Naive thymus-derived CD4-positive, alpha-beta T cell (primary cell): ENCODE measurements at regions not wholly inside any gene's neighbourhood (a gene's known extent, or its start where the extent isn't known, plus 50 kb on each side); places are given as distances from the start of the nearest gene placed in this dataset.
"Not testable (repeated sequence)": the region's sequence is repeated elsewhere in the genome, so short reads cannot be mapped to it uniquely, and the experiment has no call there.

Experiments
- ATAC-seq: fragments of 150-1000 bp; cut with Tn5 transposase; 2 replicates; pipeline ENCODE4 v1.10.0; 2021; ENCODE audit warnings: mild to moderate bottlenecking, moderate library complexity
- CTCF ChIA-PET: fragments of 350-600 bp; sonication (Branson Sonifier 250); formaldehyde crosslinking; loops from one replicate; lab custom pipeline; 2021; ENCODE audit warnings: antibody characterized with exemption; lab: Charles Lee
- POLR2A ChIA-PET: fragments of 350-600 bp; sonication (Branson Sonifier 250); formaldehyde crosslinking; loops from one replicate; lab custom pipeline; 2021; ENCODE audit warnings: antibody characterized with exemption, inconsistent platforms; lab: Charles Lee
- DNase-seq, 9 donors: peaks; one replicate each; pipeline versions ENCODE4 v3.0.0 to v3.0.0-alpha.2; 2020 to 2022; ENCODE audit warnings: mixed read lengths in 1 of 9
- H3K27ac ChIP-seq: one replicate; pipeline ENCODE4 v1.7.0; 2013; ENCODE audit warnings: mild to moderate bottlenecking, low read depth, low read length, moderate library complexity
- H3K27me3 ChIP-seq, 2 donors: one replicate each; pipeline ENCODE4 v1.7.0; 2013; ENCODE audit warnings: low read length in 2 of 2, mild to moderate bottlenecking in 2 of 2, moderate library complexity in 2 of 2; ENCODE audit not compliant: control insufficient read depth in 2 of 2, insufficient read depth in 2 of 2
- H3K36me3 ChIP-seq, 3 experiments: 1 replicate in 2 of 3; 2 replicates in 1 of 3; pipeline ENCODE4 v1.7.0; 2013; ENCODE audit warnings: low read length in 3 of 3, mild to moderate bottlenecking in 3 of 3, moderate library complexity in 1 of 3; ENCODE audit not compliant: insufficient read depth in 3 of 3, control insufficient read depth in 2 of 3
- H3K4me1 ChIP-seq, 2 donors: one replicate each; pipeline ENCODE4 v1.7.0; 2013; ENCODE audit warnings: low read length in 2 of 2, mild to moderate bottlenecking in 2 of 2, moderate library complexity in 1 of 2; ENCODE audit not compliant: control insufficient read depth in 2 of 2, insufficient read depth in 2 of 2
- H3K4me3 ChIP-seq: 2 replicates; pipeline ENCODE4 v1.7.0; 2013; ENCODE audit warnings: mild to moderate bottlenecking, low read length
- H3K9me3 ChIP-seq, 3 experiments: 1 replicate in 2 of 3; 2 replicates in 1 of 3; pipeline ENCODE4 v1.7.0; 2013; ENCODE audit warnings: low read length in 3 of 3; ENCODE audit not compliant: control insufficient read depth in 2 of 3
- H3K27ac Mint-ChIP-seq, 9 donors: one replicate each; pipeline ENCODE4 v1.8.0; 2020 to 2022; ENCODE audit warnings: mixed read lengths in 9 of 9, mild to moderate bottlenecking in 8 of 9, moderate library complexity in 5 of 9, inconsistent platforms in 2 of 9
- H3K27me3 Mint-ChIP-seq, 5 donors: one replicate each; pipeline ENCODE4 v1.8.0; 2021 to 2022; ENCODE audit warnings: mixed read lengths in 5 of 5, mild to moderate bottlenecking in 1 of 5
- H3K36me3 Mint-ChIP-seq, 5 donors: one replicate each; pipeline ENCODE4 v1.8.0; 2020 to 2022; ENCODE audit warnings: mixed read lengths in 5 of 5, mild to moderate bottlenecking in 3 of 5, inconsistent platforms in 1 of 5
- H3K4me1 Mint-ChIP-seq, 7 donors: one replicate each; pipeline ENCODE4 v1.8.0; 2020 to 2022; ENCODE audit warnings: mixed read lengths in 7 of 7, mild to moderate bottlenecking in 3 of 7, inconsistent platforms in 1 of 7
- H3K4me3 Mint-ChIP-seq, 10 donors: one replicate each; pipeline ENCODE4 v1.8.0; 2020 to 2022; ENCODE audit warnings: mild to moderate bottlenecking in 10 of 10, mixed read lengths in 10 of 10, moderate library complexity in 6 of 10, inconsistent platforms in 2 of 10
- H3K9me3 Mint-ChIP-seq, 11 donors: one replicate each; pipeline ENCODE4 v1.8.0; 2020 to 2022; ENCODE audit warnings: mixed read lengths in 11 of 11, mild to moderate bottlenecking in 4 of 11, inconsistent platforms in 1 of 11, moderate library complexity in 1 of 11
- intact Hi-C, 2 donors: fragments of 100-400 bp; cut with micrococcal nuclease; formaldehyde crosslinking; loops; one replicate each; pipeline ENCODE4 v1.15.1; 2023

GRCh38 chr1:91189096-91189495 lies 167.3 kb upstream of the ZNF644 start:
- Mint-ChIP-seq H3K27ac (no peak overlapping the region), H3K9me3 (peaks cover 2 to 25% (median 13%) of the 10 kb centered on the region in 11 donors), H3K27me3 (peaks cover 0 to 34% (median 29%) of the 10 kb centered on the region in 5 donors), H3K4me3 (no peak overlapping the region), H3K36me3 (peaks cover 0 to 12% (median 0%) of the 10 kb centered on the region in 5 donors), H3K4me1 (no peaks in the 10 kb centered on the region)
- ChIA-PET CTCF (no interaction called here), POLR2A (no interaction called here)
- H3K4me3 ChIP-seq, result no peak overlapping the region
- no peak for ATAC-seq
- intact Hi-C loops, result no loop called here
- no peaks in the 10 kb centered on the region for H3K4me1 ChIP-seq
- H3K27ac ChIP-seq, result no peak overlapping the region
- H3K27me3 ChIP-seq, result no peaks in the 10 kb centered on the region
- no peak for DNase-seq
- no peaks in the 10 kb centered on the region for H3K36me3 ChIP-seq
- no peaks in the 10 kb centered on the region for H3K9me3 ChIP-seq

GRCh38 chr1:91182807-91183206 lies 161.0 kb upstream of the ZNF644 start:
- H3K27me3 ChIP-seq, H3K4me3 ChIP-seq, H3K9me3 ChIP-seq, H3K4me3 Mint-ChIP-seq, DNase-seq, H3K27ac Mint-ChIP-seq, CTCF ChIA-PET, H3K4me1 ChIP-seq, H3K4me1 Mint-ChIP-seq, ATAC-seq, intact Hi-C loops, POLR2A ChIA-PET, H3K36me3 ChIP-seq, H3K27ac ChIP-seq: not testable (repeated sequence)
- peaks cover 2 to 34% (median 15%) of the 10 kb centered on the region in 11 donors for H3K9me3 Mint-ChIP-seq
- peaks cover 0 to 12% (median 0%) of the 10 kb centered on the region in 5 donors for H3K36me3 Mint-ChIP-seq
- peaks cover 4 to 28% (median 6%) of the 10 kb centered on the region in 5 donors for H3K27me3 Mint-ChIP-seq

- ChIA-PET POLR2A (no interaction called here), CTCF (no interaction called here)
- Histone ChIP-seq H3K4me3 (no peak overlapping the region), H3K36me3 (no peaks in the 10 kb centered on the region), H3K27me3 (no peaks in the 10 kb centered on the region), H3K4me1 (no peaks in the 10 kb centered on the region), H3K9me3 (no peaks in the 10 kb centered on the region), H3K27ac (no peak overlapping the region)
- H3K4me1 Mint-ChIP-seq, result peaks cover 0 to 6% (median 0%) of the 10 kb centered on the region in 7 donors
- H3K9me3 Mint-ChIP-seq, result no peaks in the 10 kb centered on the region
- no peak overlapping the region for H3K27ac Mint-ChIP-seq
- no peaks in the 10 kb centered on the region for H3K36me3 Mint-ChIP-seq
- intact Hi-C loops, result no loop called here
- ATAC-seq (no peak), DNase-seq (no peak)
- peaks cover 15 to 57% (median 45%) of the 10 kb centered on the region in 5 donors for H3K27me3 Mint-ChIP-seq
- no peak overlapping the region for H3K4me3 Mint-ChIP-seq
These were observed 154.4 kb upstream of the ZNF644 start for GRCh38 chr1:91176250-91176649.

GRCh38 chr1:91174734-91175133 lies 152.9 kb upstream of the ZNF644 start:
- CTCF ChIA-PET, result interaction anchor here (1.3 kb wide), 1 partner anchor 9 kb away, joined by 3 read pairs; no protein-coding TSS in a partner anchor
- H3K9me3 ChIP-seq, result no peaks in the 10 kb centered on the region
- H3K27me3 ChIP-seq, result no peaks in the 10 kb centered on the region
- Mint-ChIP-seq H3K9me3 (no peaks in the 10 kb centered on the region), H3K36me3 (no peaks in the 10 kb centered on the region), H3K4me1 (peaks cover 0 to 6% (median 0%) of the 10 kb centered on the region in 7 donors), H3K27ac (no peak overlapping the region), H3K27me3 (peaks cover 15 to 57% (median 45%) of the 10 kb centered on the region in 5 donors), H3K4me3 (no peak overlapping the region)
- intact Hi-C loops, result no loop called here
- POLR2A ChIA-PET, result no interaction called here
- ATAC-seq, result no peak
- H3K4me1 ChIP-seq, result no peaks in the 10 kb centered on the region
- no peak for DNase-seq
- no peak overlapping the region for H3K27ac ChIP-seq
- no peak overlapping the region for H3K4me3 ChIP-seq
- H3K36me3 ChIP-seq, result no peaks in the 10 kb centered on the region

- CTCF ChIA-PET, result no interaction called here
- peaks cover 0 to 6% (median 0%) of the 10 kb centered on the region in 7 donors for H3K4me1 Mint-ChIP-seq
- Histone ChIP-seq H3K9me3 (no peaks in the 10 kb centered on the region), H3K36me3 (no peaks in the 10 kb centered on the region), H3K27me3 (no peaks in the 10 kb centered on the region), H3K27ac (no peak overlapping the region), H3K4me3 (no peak overlapping the region), H3K4me1 (no peaks in the 10 kb centered on the region)
- no peaks in the 10 kb centered on the region for H3K9me3 Mint-ChIP-seq
- H3K27me3 Mint-ChIP-seq, result peaks cover 15 to 53% (median 45%) of the 10 kb centered on the region in 5 donors
- ATAC-seq (no peak), DNase-seq (no peak)
- no peak overlapping the region for H3K4me3 Mint-ChIP-seq
- intact Hi-C loops, result no loop called here
- POLR2A ChIA-PET, result interaction anchor here (0.6 kb wide), 1 partner anchor 604 kb away, joined by 4 read pairs; no protein-coding TSS in a partner anchor
- no peaks in the 10 kb centered on the region for H3K36me3 Mint-ChIP-seq
- no peak overlapping the region for H3K27ac Mint-ChIP-seq
These were observed 151.6 kb upstream of the ZNF644 start for GRCh38 chr1:91173346-91173890.

GRCh38 chr1:91172541-91172940 lies 150.7 kb upstream of the ZNF644 start:
- Mint-ChIP-seq H3K27ac (no peak overlapping the region), H3K27me3 (peaks cover 15 to 53% (median 42%) of the 10 kb centered on the region in 5 donors), H3K4me1 (peaks cover 0 to 6% (median 0%) of the 10 kb centered on the region in 7 donors), H3K36me3 (no peaks in the 10 kb centered on the region), H3K4me3 (no peak overlapping the region), H3K9me3 (no peaks in the 10 kb centered on the region)
- CTCF ChIA-PET, result interaction anchor here (0.6 kb wide), 1 partner anchor 592 kb away, joined by 3 read pairs; no protein-coding TSS in a partner anchor
- no peak overlapping the region for H3K4me3 ChIP-seq
- ATAC-seq (no peak), DNase-seq (no peak)
- H3K27ac ChIP-seq, result no peak overlapping the region
- intact Hi-C loops, result no loop called here
- H3K9me3 ChIP-seq, result no peaks in the 10 kb centered on the region
- no peaks in the 10 kb centered on the region for H3K27me3 ChIP-seq
- H3K4me1 ChIP-seq, result no peaks in the 10 kb centered on the region
- POLR2A ChIA-PET, result interaction anchor here (0.6 kb wide), 1 partner anchor 603 kb away, joined by 4 read pairs; no protein-coding TSS in a partner anchor
- no peaks in the 10 kb centered on the region for H3K36me3 ChIP-seq

- Histone ChIP-seq H3K4me1 (no peaks in the 10 kb centered on the region), H3K36me3 (no peaks in the 10 kb centered on the region), H3K9me3 (no peaks in the 10 kb centered on the region), H3K27ac (no peak overlapping the region), H3K27me3 (no peaks in the 10 kb centered on the region), H3K4me3 (no peak overlapping the region)
- no peak for ATAC-seq
- H3K4me3 Mint-ChIP-seq, result no peak overlapping the region
- peaks cover 15 to 52% (median 41%) of the 10 kb centered on the region in 5 donors for H3K27me3 Mint-ChIP-seq
- no peaks in the 10 kb centered on the region for H3K9me3 Mint-ChIP-seq
- CTCF ChIA-PET, result no interaction called here
- H3K27ac Mint-ChIP-seq, result no peak overlapping the region
- no peaks in the 10 kb centered on the region for H3K36me3 Mint-ChIP-seq
- no peak for DNase-seq
- POLR2A ChIA-PET, result no interaction called here
- H3K4me1 Mint-ChIP-seq, result peaks cover 0 to 6% (median 0%) of the 10 kb centered on the region in 7 donors
- intact Hi-C loops, result no loop called here
These were observed 150.1 kb upstream of the ZNF644 start for GRCh38 chr1:91171898-91172297.
